GM23338 (cell line): ENCODE measurements at regions not wholly inside any gene's neighbourhood (a gene's known extent, or its start where the extent isn't known, plus 50 kb on each side); places are given as distances from the start of the nearest gene placed in this dataset.

ENCODE experiments used
- ATAC-seq: fragments of 200-7000 bp; cut with Tn5 transposase; 3 replicates; pipeline ENCODE4 v1.9.1; 2020
- DNase-seq: peaks from one replicate; pipeline ENCODE4 v3.0.0-alpha.2; 2015; ENCODE audit warnings: low spot score
- H2AFZ ChIP-seq: fragments of 200-600 bp; sonication (generic); 2 replicates; pipeline ENCODE4 v1.8.0; 2016; ENCODE audit warnings: antibody characterized with exemption, mild to moderate bottlenecking, moderate library complexity
- H3F3A ChIP-seq: fragments of 200-600 bp; sonication (generic); replicated peaks from 2 replicates; pipeline ENCODE4 v1.8.0; 2017; ENCODE audit warnings: antibody characterized with exemption, mixed run types, low read depth
- H3K27ac ChIP-seq: fragments of 200-600 bp; sonication (generic); 2 replicates; pipeline ENCODE4 v1.6.1; 2016; ENCODE audit warnings: low read depth
- H3K27me3 ChIP-seq: fragments of 200-600 bp; sonication (generic); 2 replicates; pipeline ENCODE4 v1.8.0; 2016; ENCODE audit warnings: mild to moderate bottlenecking, mixed run types, moderate library complexity; ENCODE audit not compliant: insufficient read depth
- H3K36me3 ChIP-seq: fragments of 200-600 bp; sonication (generic); 2 replicates; pipeline ENCODE4 v1.8.0; 2016; ENCODE audit warnings: mild to moderate bottlenecking; ENCODE audit not compliant: insufficient read depth
- H3K4me1 ChIP-seq: fragments of 200-600 bp; sonication (generic); 2 replicates; pipeline ENCODE4 v1.8.0; 2016; ENCODE audit warnings: mild to moderate bottlenecking, moderate library complexity; ENCODE audit not compliant: insufficient read depth
- H3K4me2 ChIP-seq: fragments of 200-600 bp; sonication (generic); 2 replicates; pipeline ENCODE4 v1.7.1; 2017; ENCODE audit warnings: mixed run types
- H3K4me3 ChIP-seq: fragments of 200-600 bp; sonication (generic); 2 replicates; pipeline ENCODE4 v1.6.1; 2016; ENCODE audit warnings: mixed run types
- H3K79me2 ChIP-seq: fragments of 200-600 bp; sonication (generic); replicated peaks from 2 replicates; pipeline ENCODE4 v1.8.0; 2017; ENCODE audit warnings: mild to moderate bottlenecking; ENCODE audit not compliant: insufficient read depth
- H3K9me2 ChIP-seq: fragments of 200-600 bp; sonication (generic); 2 replicates; pipeline ENCODE4 v1.8.0; 2017; ENCODE audit not compliant: insufficient read depth
- H4K20me1 ChIP-seq: fragments of 200-600 bp; sonication (generic); replicated peaks from 2 replicates; pipeline ENCODE4 v1.8.0; 2017; ENCODE audit warnings: mild to moderate bottlenecking; ENCODE audit not compliant: insufficient read depth
- H3K27ac Mint-ChIP-seq: 2 replicates; pipeline ENCODE4 v1.8.0; 2020; ENCODE audit warnings: inconsistent platforms, mild to moderate bottlenecking, moderate library complexity, mixed read lengths
- H3K27me3 Mint-ChIP-seq: 3 replicates; pipeline ENCODE4 v1.8.0; 2022; ENCODE audit warnings: low read depth, mild to moderate bottlenecking, moderate library complexity, mixed read lengths, inconsistent platforms; ENCODE audit not compliant: insufficient read depth, poor library complexity
- H3K36me3 Mint-ChIP-seq: 3 replicates; pipeline ENCODE4 v1.8.0; 2021; ENCODE audit warnings: low read depth, mild to moderate bottlenecking, inconsistent platforms, moderate library complexity, mixed read lengths
- H3K4me1 Mint-ChIP-seq: 3 replicates; pipeline ENCODE4 v1.8.0; 2020; ENCODE audit warnings: mild to moderate bottlenecking, inconsistent platforms, mixed read lengths
- H3K4me3 Mint-ChIP-seq: 3 replicates; pipeline ENCODE4 v1.8.0; 2021; ENCODE audit warnings: moderate library complexity, mild to moderate bottlenecking, inconsistent platforms, mixed read lengths
- H3K9me3 Mint-ChIP-seq: 3 replicates; pipeline ENCODE4 v1.8.0; 2020; ENCODE audit warnings: moderate library complexity, mild to moderate bottlenecking, inconsistent platforms, mixed read lengths
- CREB1 ChIP-seq: fragments of 250-450 bp; sonication (Bioruptor Pico); IDR thresholded peaks from 2 replicates; pipeline ENCODE4 v1.5.0; 2020; ENCODE audit warnings: low read depth, mild to moderate bottlenecking, moderate library complexity
- EZH2 ChIP-seq: fragments of 200-600 bp; sonication (generic); IDR thresholded peaks from one replicate; pipeline ENCODE4 v1.8.0; 2017; ENCODE audit warnings: antibody characterized with exemption, mild to moderate bottlenecking, low read depth; ENCODE audit not compliant: unreplicated experiment
- EZH2phosphoT487 ChIP-seq: fragments of 200-600 bp; sonication (generic); IDR thresholded peaks from one replicate; pipeline ENCODE4 v1.8.1; 2018; ENCODE audit warnings: antibody characterized with exemption; ENCODE audit not compliant: unreplicated experiment
- JUNB ChIP-seq: IDR thresholded peaks from one replicate; pipeline ENCODE4 v1.6.1; 2016; ENCODE audit warnings: antibody characterized with exemption; ENCODE audit not compliant: unreplicated experiment
- NANOG ChIP-seq: IDR thresholded peaks from 2 replicates; pipeline ENCODE4 v1.6.1; 2016; ENCODE audit warnings: antibody characterized with exemption, borderline replicate concordance
- POLR2AphosphoS5 ChIP-seq: IDR thresholded peaks from 2 replicates; pipeline ENCODE4 v1.6.1; 2016; ENCODE audit warnings: antibody characterized with exemption, low read depth
- STAT1 ChIP-seq: IDR thresholded peaks from one replicate; pipeline ENCODE4 v1.6.1; 2016; ENCODE audit warnings: antibody characterized with exemption; ENCODE audit not compliant: unreplicated experiment
- ZNF331 ChIP-seq: fragments of 250-450 bp; sonication (Bioruptor Pico); IDR thresholded peaks from 2 replicates; pipeline ENCODE4 v1.5.0; 2020; ENCODE audit warnings: low read depth, mild to moderate bottlenecking, moderate library complexity
- TF ChIP-seq, protein P1 (sequence below): IDR thresholded peaks from 2 replicates; pipeline ENCODE4 v1.6.1; 2016; ENCODE audit warnings: antibody characterized with exemption
- TF ChIP-seq, protein P2 (sequence below): fragments of 250-450 bp; sonication (Bioruptor Pico); IDR thresholded peaks from 2 replicates; pipeline ENCODE4 v1.5.0; 2020; ENCODE audit warnings: mild to moderate bottlenecking, moderate library complexity
- TF ChIP-seq, protein P3 (sequence below), 2 experiments: fragments of 200-600 bp in 1 of 2; sonication (generic) in 1 of 2; conservative IDR thresholded peaks; 2 replicates each; pipeline versions ENCODE4 v1.5.1 to v1.6.1; 2016 to 2017; ENCODE audit warnings: antibody characterized with exemption in 2 of 2, low read depth in 2 of 2, mild to moderate bottlenecking in 2 of 2, moderate library complexity in 1 of 2

- ATAC-seq, result no peak
- Histone ChIP-seq H3F3A (no peaks in the 10 kb centered on the region), H3K27ac (no peak overlapping the region), H3K27me3 (no peaks in the 10 kb centered on the region), H3K79me2 (no peaks in the 10 kb centered on the region), H2AFZ (no peak overlapping the region), H3K4me1 (no peaks in the 10 kb centered on the region), H3K4me3 (no peak overlapping the region), H3K9me2 (no peaks in the 10 kb centered on the region), H3K36me3 (no peaks in the 10 kb centered on the region), H3K4me2 (no peak overlapping the region), H4K20me1 (no peaks in the 10 kb centered on the region)
- DNase-seq, result no peak
- Mint-ChIP-seq H3K27me3 (peaks cover 6% of the 10 kb centered on the region), H3K36me3 (no peaks in the 10 kb centered on the region), H3K27ac (no peak overlapping the region), H3K4me3 (no peak overlapping the region), H3K9me3 (no peaks in the 10 kb centered on the region), H3K4me1 (no peaks in the 10 kb centered on the region)
- TF ChIP-seq ZNF331 (CRISPR knock-in tag), result no peak
Measured at GRCh38 chr17:79539944-79540705, 70.7 kb downstream of the RBFOX3 start.

- H3K4me1 Mint-ChIP-seq, result peaks cover 2% of the 10 kb centered on the region; the same call in 1 of the 3 replicates
- no peak overlapping the region for H3K4me3 ChIP-seq
- H3K9me3 Mint-ChIP-seq, result no peaks in the 10 kb centered on the region
- H3K79me2 ChIP-seq, result no peaks in the 10 kb centered on the region
- no peaks in the 10 kb centered on the region for H3K9me2 ChIP-seq
- no peak for DNase-seq
- H3K4me1 ChIP-seq, result no peaks in the 10 kb centered on the region
- no peak overlapping the region for H3K27ac Mint-ChIP-seq
- no peak overlapping the region for H3K27ac ChIP-seq
- ATAC-seq, result no peak
- H3K36me3 ChIP-seq, result no peaks in the 10 kb centered on the region
- no peaks in the 10 kb centered on the region for H3K27me3 ChIP-seq
- H3F3A ChIP-seq, result no peaks in the 10 kb centered on the region
- no peaks in the 10 kb centered on the region for H4K20me1 ChIP-seq
- H3K4me2 ChIP-seq, result no peak overlapping the region
- H2AFZ ChIP-seq, result no peak overlapping the region
- H3K27me3 Mint-ChIP-seq, result peaks cover 4% of the 10 kb centered on the region
- no peak overlapping the region for H3K4me3 Mint-ChIP-seq
- no peaks in the 10 kb centered on the region for H3K36me3 Mint-ChIP-seq
- TF ChIP-seq, protein P1, sequence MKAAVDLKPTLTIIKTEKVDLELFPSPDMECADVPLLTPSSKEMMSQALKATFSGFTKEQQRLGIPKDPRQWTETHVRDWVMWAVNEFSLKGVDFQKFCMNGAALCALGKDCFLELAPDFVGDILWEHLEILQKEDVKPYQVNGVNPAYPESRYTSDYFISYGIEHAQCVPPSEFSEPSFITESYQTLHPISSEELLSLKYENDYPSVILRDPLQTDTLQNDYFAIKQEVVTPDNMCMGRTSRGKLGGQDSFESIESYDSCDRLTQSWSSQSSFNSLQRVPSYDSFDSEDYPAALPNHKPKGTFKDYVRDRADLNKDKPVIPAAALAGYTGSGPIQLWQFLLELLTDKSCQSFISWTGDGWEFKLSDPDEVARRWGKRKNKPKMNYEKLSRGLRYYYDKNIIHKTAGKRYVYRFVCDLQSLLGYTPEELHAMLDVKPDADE, result no peak
- TF ChIP-seq, protein P2, sequence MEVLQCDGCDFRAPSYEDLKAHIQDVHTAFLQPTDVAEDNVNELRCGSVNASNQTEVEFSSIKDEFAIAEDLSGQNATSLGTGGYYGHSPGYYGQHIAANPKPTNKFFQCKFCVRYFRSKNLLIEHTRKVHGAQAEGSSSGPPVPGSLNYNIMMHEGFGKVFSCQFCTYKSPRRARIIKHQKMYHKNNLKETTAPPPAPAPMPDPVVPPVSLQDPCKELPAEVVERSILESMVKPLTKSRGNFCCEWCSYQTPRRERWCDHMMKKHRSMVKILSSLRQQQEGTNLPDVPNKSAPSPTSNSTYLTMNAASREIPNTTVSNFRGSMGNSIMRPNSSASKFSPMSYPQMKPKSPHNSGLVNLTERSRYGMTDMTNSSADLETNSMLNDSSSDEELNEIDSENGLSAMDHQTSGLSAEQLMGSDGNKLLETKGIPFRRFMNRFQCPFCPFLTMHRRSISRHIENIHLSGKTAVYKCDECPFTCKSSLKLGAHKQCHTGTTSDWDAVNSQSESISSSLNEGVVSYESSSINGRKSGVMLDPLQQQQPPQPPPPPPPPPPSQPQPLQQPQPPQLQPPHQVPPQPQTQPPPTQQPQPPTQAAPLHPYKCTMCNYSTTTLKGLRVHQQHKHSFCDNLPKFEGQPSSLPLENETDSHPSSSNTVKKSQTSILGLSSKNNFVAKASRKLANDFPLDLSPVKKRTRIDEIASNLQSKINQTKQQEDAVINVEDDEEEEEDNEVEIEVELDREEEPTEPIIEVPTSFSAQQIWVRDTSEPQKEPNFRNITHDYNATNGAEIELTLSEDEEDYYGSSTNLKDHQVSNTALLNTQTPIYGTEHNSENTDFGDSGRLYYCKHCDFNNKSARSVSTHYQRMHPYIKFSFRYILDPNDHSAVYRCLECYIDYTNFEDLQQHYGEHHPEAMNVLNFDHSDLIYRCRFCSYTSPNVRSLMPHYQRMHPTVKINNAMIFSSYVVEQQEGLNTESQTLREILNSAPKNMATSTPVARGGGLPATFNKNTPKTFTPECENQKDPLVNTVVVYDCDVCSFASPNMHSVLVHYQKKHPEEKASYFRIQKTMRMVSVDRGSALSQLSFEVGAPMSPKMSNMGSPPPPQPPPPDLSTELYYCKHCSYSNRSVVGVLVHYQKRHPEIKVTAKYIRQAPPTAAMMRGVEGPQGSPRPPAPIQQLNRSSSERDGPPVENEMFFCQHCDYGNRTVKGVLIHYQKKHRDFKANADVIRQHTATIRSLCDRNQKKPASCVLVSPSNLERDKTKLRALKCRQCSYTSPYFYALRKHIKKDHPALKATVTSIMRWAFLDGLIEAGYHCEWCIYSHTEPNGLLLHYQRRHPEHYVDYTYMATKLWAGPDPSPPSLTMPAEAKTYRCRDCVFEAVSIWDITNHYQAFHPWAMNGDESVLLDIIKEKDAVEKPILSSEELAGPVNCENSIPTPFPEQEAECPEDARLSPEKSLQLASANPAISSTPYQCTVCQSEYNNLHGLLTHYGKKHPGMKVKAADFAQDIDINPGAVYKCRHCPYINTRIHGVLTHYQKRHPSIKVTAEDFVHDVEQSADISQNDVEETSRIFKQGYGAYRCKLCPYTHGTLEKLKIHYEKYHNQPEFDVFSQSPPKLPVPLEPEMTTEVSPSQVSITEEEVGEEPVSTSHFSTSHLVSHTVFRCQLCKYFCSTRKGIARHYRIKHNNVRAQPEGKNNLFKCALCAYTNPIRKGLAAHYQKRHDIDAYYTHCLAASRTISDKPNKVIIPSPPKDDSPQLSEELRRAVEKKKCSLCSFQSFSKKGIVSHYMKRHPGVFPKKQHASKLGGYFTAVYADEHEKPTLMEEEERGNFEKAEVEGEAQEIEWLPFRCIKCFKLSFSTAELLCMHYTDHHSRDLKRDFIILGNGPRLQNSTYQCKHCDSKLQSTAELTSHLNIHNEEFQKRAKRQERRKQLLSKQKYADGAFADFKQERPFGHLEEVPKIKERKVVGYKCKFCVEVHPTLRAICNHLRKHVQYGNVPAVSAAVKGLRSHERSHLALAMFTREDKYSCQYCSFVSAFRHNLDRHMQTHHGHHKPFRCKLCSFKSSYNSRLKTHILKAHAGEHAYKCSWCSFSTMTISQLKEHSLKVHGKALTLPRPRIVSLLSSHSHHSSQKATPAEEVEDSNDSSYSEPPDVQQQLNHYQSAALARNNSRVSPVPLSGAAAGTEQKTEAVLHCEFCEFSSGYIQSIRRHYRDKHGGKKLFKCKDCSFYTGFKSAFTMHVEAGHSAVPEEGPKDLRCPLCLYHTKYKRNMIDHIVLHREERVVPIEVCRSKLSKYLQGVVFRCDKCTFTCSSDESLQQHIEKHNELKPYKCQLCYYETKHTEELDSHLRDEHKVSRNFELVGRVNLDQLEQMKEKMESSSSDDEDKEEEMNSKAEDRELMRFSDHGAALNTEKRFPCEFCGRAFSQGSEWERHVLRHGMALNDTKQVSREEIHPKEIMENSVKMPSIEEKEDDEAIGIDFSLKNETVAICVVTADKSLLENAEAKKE (CRISPR knock-in tag), result no peak
- TF ChIP-seq CREB1, result no peak
- TF ChIP-seq EZH2phosphoT487, result no peak
- TF ChIP-seq JUNB, result no peak
- no peak for TF ChIP-seq ZNF331 (CRISPR knock-in tag)
- no peak for TF ChIP-seq STAT1
- TF ChIP-seq NANOG, result no peak
- TF ChIP-seq POLR2AphosphoS5, result no peak
- TF ChIP-seq, protein P3, sequence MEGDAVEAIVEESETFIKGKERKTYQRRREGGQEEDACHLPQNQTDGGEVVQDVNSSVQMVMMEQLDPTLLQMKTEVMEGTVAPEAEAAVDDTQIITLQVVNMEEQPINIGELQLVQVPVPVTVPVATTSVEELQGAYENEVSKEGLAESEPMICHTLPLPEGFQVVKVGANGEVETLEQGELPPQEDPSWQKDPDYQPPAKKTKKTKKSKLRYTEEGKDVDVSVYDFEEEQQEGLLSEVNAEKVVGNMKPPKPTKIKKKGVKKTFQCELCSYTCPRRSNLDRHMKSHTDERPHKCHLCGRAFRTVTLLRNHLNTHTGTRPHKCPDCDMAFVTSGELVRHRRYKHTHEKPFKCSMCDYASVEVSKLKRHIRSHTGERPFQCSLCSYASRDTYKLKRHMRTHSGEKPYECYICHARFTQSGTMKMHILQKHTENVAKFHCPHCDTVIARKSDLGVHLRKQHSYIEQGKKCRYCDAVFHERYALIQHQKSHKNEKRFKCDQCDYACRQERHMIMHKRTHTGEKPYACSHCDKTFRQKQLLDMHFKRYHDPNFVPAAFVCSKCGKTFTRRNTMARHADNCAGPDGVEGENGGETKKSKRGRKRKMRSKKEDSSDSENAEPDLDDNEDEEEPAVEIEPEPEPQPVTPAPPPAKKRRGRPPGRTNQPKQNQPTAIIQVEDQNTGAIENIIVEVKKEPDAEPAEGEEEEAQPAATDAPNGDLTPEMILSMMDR (conservative IDR thresholded peaks at IDR 0.05; ENCODE audit: low read depth in 2 of 2), result no peak
- TF ChIP-seq EZH2, result no peak
Measured at GRCh38 chr17:79538291-79538690, 72.6 kb downstream of the RBFOX3 start.
